ENCODE measurements at regions not wholly inside any gene's neighbourhood (a gene's known extent, or its start where the extent isn't known, plus 50 kb on each side); places are given as distances from the start of the nearest gene placed in this dataset.
"Not testable (repeated sequence)": the region's sequence is repeated elsewhere in the genome, so short reads cannot be mapped to it uniquely, and the experiment has no call there.

- no peak for DNase-seq
Measured at GRCh38 chr3:10667901-10668476, 148.0 kb upstream of the SLC6A11 start.

- no peak for DNase-seq
Measured at GRCh38 chr3:10669490-10670048, 146.5 kb upstream of the SLC6A11 start.

- no peak for DNase-seq
Measured at GRCh38 chr3:10672422-10672821, 143.6 kb upstream of the SLC6A11 start.

GRCh38 chr3:10674578-10674977 is 141.4 kb upstream of the SLC6A11 start:
- DNase-seq = no peak

GRCh38 chr3:10676905-10677304 is 139.1 kb upstream of the SLC6A11 start:
- DNase-seq = no peak

GRCh38 chr3:10678796-10679376 is 137.1 kb upstream of the SLC6A11 start:
- DNase-seq = no peak

GRCh38 chr3:10680796-10681195 is 135.2 kb upstream of the SLC6A11 start:
- DNase-seq = no peak

GRCh38 chr3:10682692-10683091 is 133.3 kb upstream of the SLC6A11 start:
- DNase-seq = no peak

GRCh38 chr3:10683106-10683505 is 132.9 kb upstream of the SLC6A11 start:
- DNase-seq = no peak

GRCh38 chr3:10688126-10688525 is 127.9 kb upstream of the SLC6A11 start:
- no peak for DNase-seq

- no peak for DNase-seq
Measured at GRCh38 chr3:10688548-10689172, 127.4 kb upstream of the SLC6A11 start.

- DNase-seq = no peak
Measured at GRCh38 chr3:10692039-10692622, 123.9 kb upstream of the SLC6A11 start.

GRCh38 chr3:10693457-10693856 is 122.6 kb upstream of the SLC6A11 start:
- no peak for DNase-seq

- no peak for DNase-seq
Measured at GRCh38 chr3:10694179-10694578, 121.8 kb upstream of the SLC6A11 start.

- not testable (repeated sequence) for DNase-seq
Measured at GRCh38 chr3:10695186-10695585, 120.8 kb upstream of the SLC6A11 start.

- DNase-seq = no peak
Measured at GRCh38 chr3:10695595-10696285, 120.3 kb upstream of the SLC6A11 start.

- no peak for DNase-seq
Measured at GRCh38 chr3:10697918-10698317, 118.1 kb upstream of the SLC6A11 start.

GRCh38 chr3:10700821-10701220 is 115.2 kb upstream of the SLC6A11 start:
- DNase-seq = no peak

GRCh38 chr3:10702961-10703740 is 112.9 kb upstream of the SLC6A11 start:
- DNase-seq = no peak

- DNase-seq = no peak
Measured at GRCh38 chr3:10703875-10704274, 112.2 kb upstream of the SLC6A11 start.

GRCh38 chr3:10706156-10706739 is 109.8 kb upstream of the SLC6A11 start:
- DNase-seq = no peak
